B cell (primary cell): ENCODE measurements at regions not wholly inside any gene's neighbourhood (a gene's known extent, or its start where the extent isn't known, plus 50 kb on each side); places are given as distances from the start of the nearest gene placed in this dataset.

Experiments used
- ATAC-seq: fragments of 200-7000 bp; cut with Tn5 transposase; one replicate; pipeline ENCODE4 v1.10.0; 2021; ENCODE audit warnings: low read depth, mild to moderate bottlenecking, moderate number of reproducible peaks, moderate library complexity
- CTCF ChIA-PET: fragments of 350-600 bp; sonication (Branson Sonifier 250); formaldehyde crosslinking; loops from one replicate; lab custom pipeline; 2021; ENCODE audit warnings: antibody characterized with exemption, inconsistent platforms; lab: Charles Lee
- POLR2A ChIA-PET: fragments of 350-600 bp; sonication (Branson Sonifier 250); formaldehyde crosslinking; loops from one replicate; lab custom pipeline; 2021; ENCODE audit warnings: antibody characterized with exemption; lab: Charles Lee
- DNase-seq: peaks from one replicate; pipeline ENCODE4 v3.0.0; 2013
- H2AFZ ChIP-seq: 2 replicates; pipeline ENCODE4 v1.6.1; 2012; ENCODE audit warnings: mild to moderate bottlenecking, low read depth, low read length; ENCODE audit not compliant: insufficient read depth, poor library complexity, severe bottlenecking
- H3K27ac ChIP-seq, 2 donors: 1 replicate in 1 of 2; 2 replicates in 1 of 2; pipeline ENCODE4 v1.5.1; 2012 to 2013; ENCODE audit warnings: low read length in 2 of 2, mild to moderate bottlenecking in 2 of 2, moderate library complexity in 1 of 2
- H3K27me3 ChIP-seq, 4 experiments: fragments of 200-600 bp in 1 of 4; sonication (generic) in 1 of 4; replicated peaks in 1 of 4; 1 replicate in 2 of 4; 2 replicates in 2 of 4; pipeline versions ENCODE4 v1.6.1 to v1.7.0; 2013 to 2016; ENCODE audit warnings: low read length in 3 of 4, mild to moderate bottlenecking in 2 of 4, mixed read lengths in 1 of 4, moderate library complexity in 1 of 4; ENCODE audit not compliant: insufficient read depth in 4 of 4, control insufficient read depth in 3 of 4; ENCODE audit errors: control extremely low read depth in 1 of 4
- H3K36me3 ChIP-seq, 2 experiments: replicated peaks in 1 of 2; 1 replicate in 1 of 2; 2 replicates in 1 of 2; pipeline versions ENCODE4 v1.6.1 to v1.7.1; 2013; ENCODE audit warnings: low read length in 1 of 2; ENCODE audit not compliant: insufficient read depth in 2 of 2, control insufficient read depth in 1 of 2; ENCODE audit errors: control extremely low read depth in 1 of 2, extremely low read depth in 1 of 2
- H3K4me1 ChIP-seq, 2 donors: fragments of 200-600 bp in 1 of 2; sonication (generic) in 1 of 2; 1 replicate in 1 of 2; 2 replicates in 1 of 2; pipeline versions ENCODE4 v1.5.1 to v1.6.1; 2013 to 2017; ENCODE audit warnings: low read length in 2 of 2; ENCODE audit not compliant: control insufficient read depth in 2 of 2, insufficient read depth in 2 of 2
- H3K4me2 ChIP-seq: replicated peaks from 2 replicates; pipeline ENCODE3; 2012; ENCODE audit warnings: mild to moderate bottlenecking, low read depth, low read length; ENCODE audit not compliant: poor library complexity, severe bottlenecking
- H3K4me3 ChIP-seq, 5 experiments: fragments of 200-600 bp in 1 of 5; sonication (generic) in 1 of 5; 1 replicate in 3 of 5; 2 replicates in 2 of 5; pipeline versions ENCODE4 v1.5.1 to v1.7.0; 2011 to 2016; ENCODE audit warnings: low read length in 4 of 5, mild to moderate bottlenecking in 4 of 5, low read depth in 2 of 5, control low read depth in 1 of 5, moderate library complexity in 1 of 5; ENCODE audit not compliant: insufficient read depth in 1 of 5; ENCODE audit errors: control extremely low read depth in 1 of 5, extremely low read depth in 1 of 5
- H3K79me2 ChIP-seq: fragments of 200-600 bp; sonication (generic); one replicate; pipeline ENCODE4 v1.6.0; 2016; ENCODE audit warnings: low read length; ENCODE audit not compliant: control insufficient read depth, insufficient read depth
- H3K9ac ChIP-seq: fragments of 200-600 bp; sonication (generic); 2 replicates; pipeline ENCODE4 v1.6.1; 2017; ENCODE audit warnings: mild to moderate bottlenecking, low read length, moderate library complexity
- H3K9me3 ChIP-seq, 3 donors: one replicate each; pipeline versions ENCODE4 v1.6.1 to v1.7.1; 2013; ENCODE audit warnings: low read length in 2 of 3; ENCODE audit not compliant: control insufficient read depth in 2 of 3, insufficient read depth in 1 of 3; ENCODE audit errors: control extremely low read depth in 1 of 3
- H4K20me1 ChIP-seq: 2 replicates; pipeline ENCODE4 v1.6.0; 2012; ENCODE audit warnings: mild to moderate bottlenecking, low read length; ENCODE audit not compliant: insufficient read depth, control insufficient read depth, poor library complexity, severe bottlenecking
- H3K27ac Mint-ChIP-seq: one replicate; pipeline ENCODE4 v1.8.0; 2021; ENCODE audit warnings: mixed read lengths
- H3K27me3 Mint-ChIP-seq: one replicate; pipeline ENCODE4 v1.8.0; 2021; ENCODE audit warnings: mixed read lengths
- H3K4me1 Mint-ChIP-seq: one replicate; pipeline ENCODE4 v1.8.0; 2021; ENCODE audit warnings: mixed read lengths
- H3K4me3 Mint-ChIP-seq: one replicate; pipeline ENCODE4 v1.8.0; 2021; ENCODE audit warnings: mixed read lengths
- H3K9me3 Mint-ChIP-seq: one replicate; pipeline ENCODE4 v1.8.0; 2022; ENCODE audit warnings: mixed read lengths; ENCODE audit not compliant: insufficient read depth
- EZH2 ChIP-seq: IDR thresholded peaks from 2 replicates; pipeline ENCODE4 v1.6.1; 2012; ENCODE audit warnings: borderline replicate concordance, low read depth, mild to moderate bottlenecking, moderate library complexity, low read length; ENCODE audit not compliant: insufficient read depth, poor library complexity, severe bottlenecking
- WGBS: methylation state at CpG from one replicate; pipeline ENCODE4 v1.1.5; 2013; ENCODE audit warnings: missing lambda C conversion rate; ENCODE audit not compliant: insufficient coverage; 5-methylcytosine and 5-hydroxymethylcytosine counted together
- intact Hi-C: fragments of 100-400 bp; cut with micrococcal nuclease; formaldehyde crosslinking; loops from one replicate; pipeline ENCODE4 v1.10.0; 2022
- TF ChIP-seq, protein P1 (sequence below): fragments of 200-600 bp; IDR thresholded peaks from one replicate; pipeline ENCODE4 v1.8.0; 2022; ENCODE audit warnings: antibody characterized with exemption, mild to moderate bottlenecking

DNA sequence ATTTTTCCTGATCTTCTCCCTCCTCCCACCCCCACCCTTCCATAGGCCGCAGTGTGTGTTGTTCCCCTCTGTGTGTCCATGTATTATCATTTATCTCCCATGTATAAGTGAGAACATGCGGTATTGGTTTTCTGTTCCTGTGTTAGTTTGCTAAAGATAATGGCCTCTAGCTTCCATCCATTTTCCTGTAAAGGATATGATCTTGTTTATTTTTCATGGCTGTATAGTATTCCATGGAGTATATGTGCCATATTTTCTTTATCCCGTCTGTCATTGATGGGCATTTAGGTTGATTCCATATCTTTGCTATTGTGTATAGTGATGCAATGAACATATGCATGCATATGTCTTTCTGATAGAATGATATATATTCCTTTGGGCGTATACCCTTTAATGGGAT lies 173.3 kb upstream of the NAALADL2 start:
- TF ChIP-seq, protein P1, sequence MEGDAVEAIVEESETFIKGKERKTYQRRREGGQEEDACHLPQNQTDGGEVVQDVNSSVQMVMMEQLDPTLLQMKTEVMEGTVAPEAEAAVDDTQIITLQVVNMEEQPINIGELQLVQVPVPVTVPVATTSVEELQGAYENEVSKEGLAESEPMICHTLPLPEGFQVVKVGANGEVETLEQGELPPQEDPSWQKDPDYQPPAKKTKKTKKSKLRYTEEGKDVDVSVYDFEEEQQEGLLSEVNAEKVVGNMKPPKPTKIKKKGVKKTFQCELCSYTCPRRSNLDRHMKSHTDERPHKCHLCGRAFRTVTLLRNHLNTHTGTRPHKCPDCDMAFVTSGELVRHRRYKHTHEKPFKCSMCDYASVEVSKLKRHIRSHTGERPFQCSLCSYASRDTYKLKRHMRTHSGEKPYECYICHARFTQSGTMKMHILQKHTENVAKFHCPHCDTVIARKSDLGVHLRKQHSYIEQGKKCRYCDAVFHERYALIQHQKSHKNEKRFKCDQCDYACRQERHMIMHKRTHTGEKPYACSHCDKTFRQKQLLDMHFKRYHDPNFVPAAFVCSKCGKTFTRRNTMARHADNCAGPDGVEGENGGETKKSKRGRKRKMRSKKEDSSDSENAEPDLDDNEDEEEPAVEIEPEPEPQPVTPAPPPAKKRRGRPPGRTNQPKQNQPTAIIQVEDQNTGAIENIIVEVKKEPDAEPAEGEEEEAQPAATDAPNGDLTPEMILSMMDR: no peak
- TF ChIP-seq EZH2: no peak
- Histone ChIP-seq H3K27me3 (no peaks in the 10 kb centered on the region), H4K20me1 (no peaks in the 10 kb centered on the region), H3K4me3 (no peak overlapping the region), H3K4me2 (no peak overlapping the region), H3K27ac (no peak overlapping the region), H3K36me3 (no peaks in the 10 kb centered on the region), H3K79me2 (no peaks in the 10 kb centered on the region), H3K4me1 (no peaks in the 10 kb centered on the region), H3K9ac (no peak overlapping the region), H2AFZ (no peak overlapping the region), H3K9me3 (peaks cover 0 to 3% (median 0%) of the 10 kb centered on the region in 3 donors)
- Mint-ChIP-seq H3K27me3 (no peaks in the 10 kb centered on the region), H3K4me3 (no peak overlapping the region), H3K27ac (no peak overlapping the region), H3K4me1 (no peaks in the 10 kb centered on the region), H3K9me3 (peaks cover 7% of the 10 kb centered on the region)
- WGBS: no CpG with 5 or more reads among the region's 4 CpGs
- CTCF ChIA-PET: no interaction called here
- POLR2A ChIA-PET: no interaction called here
- ATAC-seq: no peak
- intact Hi-C loops: no loop called here
- no peak for DNase-seq

GRCh38 chr3:174697310-174697709 lies 161.8 kb upstream of the NAALADL2 start:
- Histone ChIP-seq H3K79me2 (no peaks in the 10 kb centered on the region), H3K4me2 (no peak overlapping the region), H3K9ac (no peak overlapping the region), H4K20me1 (no peaks in the 10 kb centered on the region), H3K27ac (no peak overlapping the region), H3K36me3 (no peaks in the 10 kb centered on the region), H3K9me3 (no peaks in the 10 kb centered on the region), H2AFZ (no peak overlapping the region), H3K4me3 (no peak overlapping the region), H3K27me3 (no peaks in the 10 kb centered on the region), H3K4me1 (no peaks in the 10 kb centered on the region)
- Mint-ChIP-seq H3K4me1 (no peaks in the 10 kb centered on the region), H3K27me3 (no peaks in the 10 kb centered on the region), H3K4me3 (no peak overlapping the region), H3K27ac (no peak overlapping the region), H3K9me3 (no peaks in the 10 kb centered on the region)
- CTCF ChIA-PET: no interaction called here
- intact Hi-C loops: no loop called here
- no peak for DNase-seq
- no CpG with 5 or more reads among the region's 1 CpG for WGBS
- TF ChIP-seq EZH2: no peak
- TF ChIP-seq, protein P1: no peak
- no peak for ATAC-seq
- POLR2A ChIA-PET: no interaction called here
